ENCODE measurements at regions not wholly inside any gene's neighbourhood (a gene's known extent, or its start where the extent isn't known, plus 50 kb on each side); places are given as distances from the start of the nearest gene placed in this dataset.

- TF ChIP-seq CTCF (conservative IDR thresholded peaks at IDR 0.05), result no peak
- TF ChIP-seq EZH2 (IDR thresholded peaks at IDR 0.05; ENCODE audit: low read depth), result no peak
Measured at GRCh38 chr9:80467632-80468031, 895.9 kb downstream of the TLE4 start.
